Occipital lobe (tissue), 2 donors: ENCODE measurements at regions not wholly inside any gene's neighbourhood (a gene's known extent, or its start where the extent isn't known, plus 50 kb on each side); places are given as distances from the start of the nearest gene placed in this dataset. TPM values are rescaled to one million over a fixed set of nuclear protein-coding genes. Genes with fewer than 3 reads are reported as not detected.
"Not testable (repeated sequence)": the region's sequence is repeated elsewhere in the genome, so short reads cannot be mapped to it uniquely, and the experiment has no call there.

Experiments used
- DNase-seq: peaks from one replicate; lab custom pipeline; 2025; lab: John Stamatoyannopoulos, UW
- small RNA-seq: library from RNA; depleted of rRNA; stranded (forward); fragments of <200 nt; gene quantifications from one replicate; pipeline ENCODE3, GENCODE V24; 2014

GRCh38 chrX:123075947-123076561, 108.0 kb upstream of the GRIA3 start:
- no peak for DNase-seq

- no peak for DNase-seq
Observed at GRCh38 chrX:123077631-123078030, 106.4 kb upstream of the GRIA3 start.

DNA sequence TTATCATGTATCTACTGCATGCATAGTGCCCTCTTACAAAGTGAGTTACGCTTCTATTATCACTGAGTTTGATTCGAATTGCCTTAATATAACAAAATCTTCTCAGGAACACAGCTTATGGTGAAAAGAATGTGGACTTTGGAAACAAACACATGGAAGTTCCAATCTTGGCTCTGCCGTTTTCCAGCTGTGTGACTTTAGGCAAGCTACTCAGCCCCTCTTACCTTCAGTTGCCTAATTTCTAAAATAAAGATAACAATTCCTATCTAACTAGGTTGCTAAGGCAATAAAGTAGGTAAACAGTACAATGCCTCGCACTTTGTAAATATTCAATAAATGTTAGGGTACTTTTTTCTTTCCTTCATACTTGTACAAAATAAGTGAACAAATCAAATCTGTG, 104.0 kb upstream of the GRIA3 start:
- DNase-seq, result no peak

DNA sequence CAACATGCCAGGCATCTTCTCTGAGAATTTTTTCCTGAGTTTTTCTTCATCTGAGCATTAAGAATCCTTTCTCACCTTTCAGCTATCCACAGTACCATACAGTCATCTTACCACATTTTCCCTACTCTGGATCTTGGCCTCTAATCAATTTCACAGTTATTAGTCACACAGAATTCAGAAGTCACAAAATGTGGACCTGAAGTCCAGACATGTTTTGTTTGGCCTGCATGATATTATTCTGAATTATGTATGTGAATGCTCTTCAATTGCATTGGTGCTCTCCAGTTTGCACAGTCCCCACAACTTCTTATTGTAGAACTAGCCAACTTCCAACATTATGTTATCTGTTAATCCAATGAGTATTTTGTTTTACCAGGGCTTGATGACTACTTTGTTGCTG, 102.3 kb upstream of the GRIA3 start:
- DNase-seq, result no peak

- DNase-seq, result no peak
Observed at GRCh38 chrX:123083924-123084323, 100.2 kb upstream of the GRIA3 start.

GRCh38 chrX:123084797-123085196, 99.3 kb upstream of the GRIA3 start:
- DNase-seq, result no peak

DNA sequence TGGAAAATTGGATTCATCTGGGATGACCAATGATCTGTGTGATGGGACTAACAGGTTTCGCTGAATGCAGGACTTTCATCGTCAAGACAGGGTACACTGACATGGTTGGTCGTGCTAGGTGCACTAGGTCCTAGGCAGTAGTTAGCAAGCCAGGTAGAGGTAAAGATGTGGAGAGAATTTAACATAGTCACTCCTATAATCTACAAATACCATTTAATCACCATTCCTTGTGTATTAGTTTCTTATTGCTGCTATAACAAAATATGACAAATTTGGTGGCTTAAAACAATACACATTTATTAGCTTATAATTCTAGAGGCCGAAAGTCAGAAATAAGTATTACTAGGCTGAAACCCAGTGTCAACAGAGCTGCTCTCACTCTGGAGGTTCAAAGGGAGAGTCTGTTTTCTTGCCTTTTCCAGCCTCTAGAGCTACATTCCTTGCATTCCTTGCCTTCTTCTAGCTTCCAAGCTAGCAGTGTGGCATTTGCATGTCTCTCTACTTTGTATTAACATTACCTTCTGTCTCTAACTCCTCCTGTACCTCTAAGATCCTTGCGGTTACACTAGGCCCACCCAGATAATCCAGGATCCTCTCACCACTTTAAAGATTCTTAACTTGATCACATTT, 98.7 kb upstream of the GRIA3 start:
- DNase-seq, result no peak

- DNase-seq, result no peak
Observed at GRCh38 chrX:123086768-123087167, 97.3 kb upstream of the GRIA3 start.

- no peak for DNase-seq
Observed at GRCh38 chrX:123087326-123087725, 96.8 kb upstream of the GRIA3 start.

DNA sequence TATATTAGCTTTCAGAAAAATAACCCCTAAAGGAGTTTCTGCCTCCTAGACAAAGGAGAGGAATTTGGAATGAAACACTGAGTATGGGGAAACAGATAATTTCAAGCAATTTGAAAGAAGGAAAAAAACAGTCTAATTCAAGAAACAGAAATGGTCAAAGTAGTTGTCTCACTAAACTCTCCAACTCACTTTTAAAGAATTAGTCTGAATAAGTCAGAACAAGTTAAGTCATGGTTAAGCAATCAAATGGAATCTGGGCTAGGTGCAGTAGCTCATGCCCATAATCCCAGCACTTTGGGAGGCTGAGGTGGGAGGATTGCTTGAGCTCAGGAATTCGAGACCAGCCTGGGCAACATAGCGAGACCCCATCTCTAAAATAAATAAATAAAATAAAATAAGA, 95.7 kb upstream of the GRIA3 start:
- DNase-seq, result no peak

- no peak for DNase-seq
Observed at GRCh38 chrX:123088930-123089329, 95.1 kb upstream of the GRIA3 start.

GRCh38 chrX:123093792-123094191, 90.3 kb upstream of the GRIA3 start:
- DNase-seq, result no peak

DNA sequence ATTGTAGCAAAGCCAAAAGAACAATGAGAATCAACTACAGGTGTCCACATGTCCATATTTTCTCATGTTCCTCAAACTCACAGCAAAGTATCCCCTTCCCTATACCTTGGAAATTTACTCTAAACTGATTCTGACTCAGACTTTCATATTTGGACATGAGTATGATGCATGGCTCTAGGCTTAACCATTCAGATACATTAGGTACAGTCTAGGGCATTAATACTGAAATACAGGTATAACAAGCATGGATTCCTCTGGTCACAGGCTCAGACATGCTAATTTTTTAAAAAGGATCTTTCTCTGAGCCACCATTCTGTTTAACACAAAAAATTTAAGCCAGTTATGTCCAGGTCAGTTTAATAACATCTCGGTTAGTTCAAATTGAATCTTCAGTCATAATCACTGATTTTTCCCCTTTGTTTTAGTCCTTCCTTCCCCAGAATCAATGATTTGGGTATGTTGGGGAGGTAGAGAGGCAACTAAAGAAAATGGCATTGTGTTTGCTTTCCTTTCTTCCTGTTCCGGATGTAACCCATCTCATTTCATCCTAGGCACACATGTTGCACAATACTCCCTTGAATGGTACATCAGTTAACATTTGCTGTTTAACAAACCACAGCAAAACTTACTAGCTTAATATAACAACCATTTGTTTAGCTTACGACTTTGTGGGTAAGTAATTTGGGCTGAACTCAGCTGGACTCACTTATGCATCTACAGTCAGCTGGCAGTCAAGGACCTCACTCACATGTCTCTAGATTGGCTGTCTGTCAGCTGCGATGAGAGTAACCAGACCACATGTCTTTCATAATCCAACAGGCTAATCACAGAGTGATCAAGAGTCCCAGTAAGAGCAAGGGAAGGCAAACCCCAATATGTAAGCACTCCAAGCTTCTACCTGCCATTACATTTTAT, 75.3 kb upstream of the GRIA3 start:
- no peak for DNase-seq

DNA sequence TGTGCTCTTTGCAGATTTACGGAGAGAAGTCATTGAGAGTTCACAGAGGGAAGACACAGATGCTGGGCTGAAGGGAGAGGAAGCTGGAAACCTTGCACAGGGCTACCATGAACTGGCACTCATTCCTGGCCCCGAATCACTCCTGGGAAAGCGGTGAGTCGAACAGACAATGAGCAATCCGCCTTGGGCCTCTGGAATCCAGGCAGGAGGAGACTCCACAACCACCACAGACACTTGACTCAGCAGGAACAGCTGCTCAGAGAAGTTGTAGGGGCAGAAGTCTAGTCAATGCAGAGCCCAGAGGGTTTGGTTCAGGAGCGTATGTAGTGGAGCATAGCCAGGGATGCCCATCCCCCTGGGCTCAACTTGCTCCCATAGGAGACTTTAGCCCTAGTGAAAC, 62.8 kb upstream of the GRIA3 start:
- no peak for DNase-seq

DNA sequence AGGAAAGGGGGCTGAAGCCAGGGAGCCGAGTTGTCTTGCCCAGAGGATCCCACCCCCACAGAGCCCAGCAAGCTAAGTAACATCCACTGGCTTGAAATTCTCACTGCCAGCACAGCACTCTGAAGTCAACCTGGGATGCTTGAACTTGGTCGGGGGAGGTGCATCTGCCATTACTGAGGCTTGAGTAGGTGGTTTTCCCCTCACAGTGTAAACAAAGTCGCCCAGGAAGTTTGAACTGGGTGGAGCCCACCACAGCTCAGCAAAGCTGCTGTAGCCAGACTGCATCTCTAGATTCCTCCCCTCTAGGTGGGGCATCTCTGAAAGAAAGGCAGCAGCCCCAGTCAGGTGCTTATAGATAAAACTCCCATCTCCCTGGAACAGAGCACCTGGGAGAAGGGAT, 54.3 kb upstream of the GRIA3 start:
- DNase-seq, result not testable (repeated sequence)

Small RNAs in the stretch of these regions (small RNA-seq; reads per million reads assigned to genes)
- gene MIR3672, result not detected
- gene RF00012, result 0.12 reads per million
